Stimulated activated CD4-positive, alpha-beta T cell treated with anti-CD3 and anti-CD28 coated beads, Interleukin-1b, Interleukin-23, amount 100 ng/mL, for 24 hours (primary cell): ENCODE measurements at regions not wholly inside any gene's neighbourhood (a gene's known extent, or its start where the extent isn't known, plus 50 kb on each side); places are given as distances from the start of the nearest gene placed in this dataset.

ENCODE experiments used
- DNase-seq, 4 experiments: peaks; one replicate each; pipeline ENCODE4 v3.0.0-alpha.2; 2020; ENCODE audit warnings: low read depth in 4 of 4, low spot score in 1 of 4

- no peak for DNase-seq
Measured at GRCh38 chr14:58697930-58698642, 60.3 kb downstream of the DACT1 start.

GRCh38 chr14:58699681-58700205 lies 62.0 kb downstream of the DACT1 start:
- no peak for DNase-seq

GRCh38 chr14:58701156-58701555 lies 63.4 kb downstream of the DACT1 start:
- no peak for DNase-seq

GRCh38 chr14:58701604-58702003 lies 63.8 kb downstream of the DACT1 start:
- no peak for DNase-seq

- DNase-seq = no peak
Measured at GRCh38 chr14:58702441-58703160, 64.8 kb downstream of the DACT1 start.

- DNase-seq = no peak
Measured at GRCh38 chr14:58703161-58703506, 65.4 kb downstream of the DACT1 start.

- no peak for DNase-seq
Measured at GRCh38 chr14:58705066-58705465, 67.3 kb downstream of the DACT1 start.

- DNase-seq = no peak
Measured at GRCh38 chr14:58707949-58708348, 70.2 kb downstream of the DACT1 start.

GRCh38 chr14:58709949-58710348 lies 72.2 kb downstream of the DACT1 start:
- DNase-seq = no peak

GRCh38 chr14:58711382-58711781 lies 73.6 kb downstream of the DACT1 start:
- DNase-seq = no peak

- DNase-seq = no peak
Measured at GRCh38 chr14:58712357-58712756, 74.6 kb downstream of the DACT1 start.

GRCh38 chr14:58713677-58714076 lies 75.9 kb downstream of the DACT1 start:
- DNase-seq = no peak

- DNase-seq = no peak
Measured at GRCh38 chr14:58716706-58717105, 78.9 kb downstream of the DACT1 start.

GRCh38 chr14:58717211-58717610 lies 79.4 kb downstream of the DACT1 start:
- no peak for DNase-seq

- DNase-seq = no peak
Measured at GRCh38 chr14:58717813-58718212, 80.1 kb downstream of the DACT1 start.

GRCh38 chr14:58718226-58719205 lies 80.8 kb downstream of the DACT1 start:
- no peak for DNase-seq

- no peak for DNase-seq
Measured at GRCh38 chr14:58721723-58722122, 84.0 kb downstream of the DACT1 start.

- no peak for DNase-seq
Measured at GRCh38 chr14:58722441-58722840, 84.7 kb downstream of the DACT1 start.

GRCh38 chr14:58724206-58724605 lies 86.4 kb downstream of the DACT1 start:
- no peak for DNase-seq

GRCh38 chr14:58724702-58725101 lies 86.9 kb downstream of the DACT1 start:
- DNase-seq = no peak

GRCh38 chr14:58725226-58725625 lies 87.5 kb downstream of the DACT1 start:
- DNase-seq = no peak
